GM12875 (cell line): ENCODE measurements at regions not wholly inside any gene's neighbourhood (a gene's known extent, or its start where the extent isn't known, plus 50 kb on each side); places are given as distances from the start of the nearest gene placed in this dataset.

Experiments
- H3K4me3 ChIP-seq: one replicate; pipeline ENCODE4 v1.5.1; 2011; ENCODE audit warnings: low read depth, low read length, control low read depth
- TF ChIP-seq, protein P1 (sequence below): IDR thresholded peaks from 2 replicates; pipeline ENCODE4 v1.5.1; 2011; ENCODE audit warnings: low read depth, mild to moderate bottlenecking, control low read depth, inconsistent platforms, low read length, moderate library complexity, borderline replicate concordance; ENCODE audit not compliant: insufficient read depth

DNA sequence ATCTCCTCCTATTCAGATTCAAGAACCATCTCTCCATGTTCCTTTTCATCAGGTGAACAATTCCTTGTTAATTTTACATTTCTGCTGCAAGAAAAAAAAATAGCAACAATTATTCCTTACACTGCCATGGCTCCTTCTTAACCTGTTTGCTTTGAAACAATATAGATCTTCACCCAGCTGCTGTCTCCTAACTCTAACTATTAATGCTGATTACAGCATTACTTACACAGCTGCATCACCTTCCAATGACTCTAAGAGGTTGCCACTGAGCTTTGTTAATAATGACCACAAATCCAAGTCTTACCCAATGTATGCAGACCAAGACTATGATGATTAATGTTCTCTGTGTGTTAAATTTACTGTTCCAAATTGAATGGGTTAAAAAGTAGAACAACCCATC, 541.4 kb downstream of the TOX3 start:
- TF ChIP-seq, protein P1, sequence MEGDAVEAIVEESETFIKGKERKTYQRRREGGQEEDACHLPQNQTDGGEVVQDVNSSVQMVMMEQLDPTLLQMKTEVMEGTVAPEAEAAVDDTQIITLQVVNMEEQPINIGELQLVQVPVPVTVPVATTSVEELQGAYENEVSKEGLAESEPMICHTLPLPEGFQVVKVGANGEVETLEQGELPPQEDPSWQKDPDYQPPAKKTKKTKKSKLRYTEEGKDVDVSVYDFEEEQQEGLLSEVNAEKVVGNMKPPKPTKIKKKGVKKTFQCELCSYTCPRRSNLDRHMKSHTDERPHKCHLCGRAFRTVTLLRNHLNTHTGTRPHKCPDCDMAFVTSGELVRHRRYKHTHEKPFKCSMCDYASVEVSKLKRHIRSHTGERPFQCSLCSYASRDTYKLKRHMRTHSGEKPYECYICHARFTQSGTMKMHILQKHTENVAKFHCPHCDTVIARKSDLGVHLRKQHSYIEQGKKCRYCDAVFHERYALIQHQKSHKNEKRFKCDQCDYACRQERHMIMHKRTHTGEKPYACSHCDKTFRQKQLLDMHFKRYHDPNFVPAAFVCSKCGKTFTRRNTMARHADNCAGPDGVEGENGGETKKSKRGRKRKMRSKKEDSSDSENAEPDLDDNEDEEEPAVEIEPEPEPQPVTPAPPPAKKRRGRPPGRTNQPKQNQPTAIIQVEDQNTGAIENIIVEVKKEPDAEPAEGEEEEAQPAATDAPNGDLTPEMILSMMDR = no peak
- H3K4me3 ChIP-seq = no peak overlapping the region

DNA sequence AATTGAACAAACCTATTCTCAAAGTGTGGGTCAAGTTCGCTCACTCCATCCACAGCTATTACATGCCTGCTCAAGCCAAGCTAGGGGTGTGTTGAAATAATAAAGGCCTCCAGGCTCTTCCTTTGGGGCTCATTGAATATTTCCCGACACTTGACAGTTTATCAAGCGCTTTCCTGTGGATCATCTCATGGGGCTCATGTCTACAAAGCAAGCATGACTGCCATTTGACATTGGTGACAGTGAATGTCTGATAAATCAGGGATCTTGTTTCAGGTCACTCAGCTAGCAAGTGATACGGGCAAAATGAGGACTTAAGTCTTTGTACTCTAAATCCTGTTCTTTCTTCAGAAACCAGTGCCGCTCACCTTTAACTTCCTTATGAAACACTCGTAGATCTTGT, 542.6 kb downstream of the TOX3 start:
- H3K4me3 ChIP-seq = no peak overlapping the region
- TF ChIP-seq, protein P1 = no peak

DNA sequence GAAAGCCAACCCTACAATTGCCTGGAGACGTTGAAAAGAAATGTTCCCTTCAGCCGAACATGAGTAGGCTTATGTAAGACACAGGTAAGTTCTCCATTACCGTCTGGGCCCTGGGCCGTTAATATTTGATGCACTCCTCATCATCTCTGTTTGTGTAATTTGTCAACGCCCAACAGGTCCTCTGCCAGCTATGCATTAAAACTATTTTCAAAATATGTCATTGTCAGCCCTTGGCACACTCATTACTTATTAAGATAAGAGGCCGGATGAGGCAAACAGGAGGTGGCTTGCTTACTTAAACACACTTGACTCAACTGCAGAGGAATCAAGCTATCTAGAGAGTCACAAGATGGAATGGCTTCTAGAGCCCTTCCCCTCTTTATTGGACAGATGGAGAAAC, 544.9 kb downstream of the TOX3 start:
- TF ChIP-seq, protein P1 = no peak
- no peak overlapping the region for H3K4me3 ChIP-seq

DNA sequence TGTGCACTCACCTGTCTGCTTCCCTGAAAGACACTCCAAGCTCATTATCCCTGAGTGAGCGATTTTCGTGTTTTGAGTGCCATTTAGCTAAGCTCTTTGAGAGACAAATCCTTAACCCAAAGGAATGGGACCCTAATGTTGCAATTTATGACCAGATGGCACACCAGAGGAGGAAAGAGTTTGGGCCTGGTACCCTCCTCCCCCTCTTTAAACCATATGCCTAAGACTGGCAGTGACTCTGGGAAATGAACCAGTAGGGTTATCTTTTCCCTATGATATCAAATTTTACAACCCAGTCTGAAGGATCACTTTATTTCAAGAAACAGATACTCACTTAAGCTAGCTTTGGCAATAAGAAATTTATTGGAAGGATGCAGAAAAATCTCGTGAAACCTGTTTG, 550.4 kb downstream of the TOX3 start:
- TF ChIP-seq, protein P1 = no peak
- H3K4me3 ChIP-seq = no peak overlapping the region

DNA sequence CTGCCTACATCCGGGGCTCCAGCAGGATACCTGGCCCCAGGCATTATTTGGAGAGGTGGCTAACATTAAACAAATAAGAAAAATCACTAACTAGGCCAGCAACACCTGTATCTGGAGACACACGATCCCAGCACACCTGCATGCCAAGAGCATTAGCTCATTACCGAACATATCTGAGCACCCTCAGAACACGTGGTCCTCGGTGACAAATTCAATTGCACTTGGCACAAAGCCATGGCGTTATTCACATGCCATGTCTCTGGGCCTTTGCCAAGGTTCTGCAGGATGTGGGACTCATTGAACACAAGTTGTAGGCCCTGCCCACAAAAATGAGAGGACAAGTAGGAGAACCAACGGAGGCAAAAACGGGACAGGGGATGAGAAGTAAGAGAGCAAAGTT, 552.3 kb downstream of the TOX3 start:
- H3K4me3 ChIP-seq = no peak overlapping the region
- TF ChIP-seq, protein P1 = no peak

DNA sequence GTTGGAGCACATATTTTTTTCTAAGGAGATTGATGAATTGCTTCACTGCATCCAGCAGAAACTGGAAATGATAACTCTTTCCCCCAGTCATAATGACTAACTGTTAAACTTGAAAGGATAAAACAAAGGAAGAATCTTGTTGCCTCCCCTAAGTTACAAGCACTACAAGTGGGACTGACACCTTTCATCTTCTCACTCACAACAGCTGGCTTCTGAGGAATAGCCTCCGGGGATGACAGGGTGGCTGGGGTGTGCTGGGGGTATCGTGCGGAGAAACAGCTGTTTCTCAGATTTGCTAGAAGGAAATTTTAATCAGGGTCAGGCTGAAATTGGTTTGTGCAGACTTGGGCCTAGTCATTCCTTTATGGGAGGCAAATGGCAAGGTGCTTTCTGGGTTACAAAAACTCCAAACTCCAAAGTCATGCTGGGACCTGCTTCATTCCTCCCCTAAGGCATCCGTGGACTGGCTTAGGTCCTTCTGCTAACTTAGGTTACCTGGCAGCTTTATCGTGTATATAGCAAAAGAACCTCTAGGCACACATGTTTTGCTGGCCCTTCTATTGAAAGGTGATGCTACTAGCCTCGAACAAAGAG, 557.2 kb downstream of the TOX3 start:
- H3K4me3 ChIP-seq = no peak overlapping the region
- TF ChIP-seq, protein P1 = no peak

DNA sequence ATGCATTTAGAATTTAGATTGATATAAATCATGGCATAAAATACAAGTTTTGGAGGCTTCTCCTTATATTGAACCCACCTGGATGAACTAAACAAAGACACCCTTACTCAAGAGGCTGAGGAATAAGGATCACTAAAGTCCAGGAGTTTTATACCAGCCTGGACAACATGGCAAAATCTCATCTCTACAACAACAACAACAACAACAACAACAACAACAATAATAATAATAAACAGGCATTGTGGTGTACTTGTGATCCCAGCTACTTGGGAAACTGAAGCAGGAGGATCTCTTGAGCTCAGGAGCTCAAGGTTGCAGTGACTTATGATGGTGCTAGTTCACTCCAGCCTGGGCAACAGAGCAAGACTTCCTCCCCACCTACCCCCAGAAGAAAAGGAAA, 558.0 kb downstream of the TOX3 start:
- TF ChIP-seq, protein P1 = no peak
- H3K4me3 ChIP-seq = no peak overlapping the region
